GM12878 (cell line): ENCODE measurements at regions not wholly inside any gene's neighbourhood (a gene's known extent, or its start where the extent isn't known, plus 50 kb on each side); places are given as distances from the start of the nearest gene placed in this dataset.

Experiments used
- ATAC-seq: fragments of 200-7000 bp; cut with Tn5 transposase; 3 replicates; pipeline ENCODE4 v1.9.1; 2020; ENCODE audit warnings: mild to moderate bottlenecking, moderate library complexity
- BruUV-seq: library from RNA; stranded (reverse); fragments of 400-500 nt; replicated peaks from 2 replicates; lab custom pipeline; 2021; lab: Mats Ljungman, UMichigan
- CTCF ChIA-PET: fragments of 300-600 bp; sonication (Branson Sonifier 250); formaldehyde crosslinking; extraction: SDS; loops from one replicate; lab custom pipeline; 2021; ENCODE audit warnings: inconsistent platforms; lab: Yijun Ruan, JAX
- POLR2A ChIA-PET: fragments of 350-600 bp; formaldehyde crosslinking; extraction: SDS; loops from one replicate; lab custom pipeline; 2021; ENCODE audit warnings: inconsistent platforms; lab: Charles Lee
- RAD21 ChIA-PET: fragments of 300-600 bp; sonication (Branson Sonifier 250); formaldehyde crosslinking; loops from one replicate; lab custom pipeline; 2023; ENCODE audit warnings: antibody characterized with exemption; ENCODE audit not compliant: unreplicated experiment; lab: Charles Lee
- SMC1A ChIA-PET: fragments of 300-600 bp; sonication (Branson Sonifier 250); formaldehyde crosslinking; loops from one replicate; lab custom pipeline; 2023; ENCODE audit not compliant: unreplicated experiment, uncharacterized antibody; lab: Charles Lee
- DNase-seq: peaks from one replicate; pipeline ENCODE4 v3.0.0-alpha.2; 2011; ENCODE audit warnings: low read depth, low spot score
- FAIRE-seq: peaks from 3 replicates; lab custom pipeline; 2011; peaks lifted over from hg19 to GRCh38; lab: Jason Lieb, UNC
- H2AFZ ChIP-seq: 2 replicates; pipeline ENCODE4 v1.6.0; 2011; ENCODE audit warnings: low read depth, low read length, control low read depth; ENCODE audit not compliant: control insufficient read depth
- H3K27ac ChIP-seq: 2 replicates; pipeline ENCODE4 v1.5.1; 2011; ENCODE audit warnings: control low read depth; ENCODE audit not compliant: control insufficient read depth, insufficient read depth
- H3K27me3 ChIP-seq, 2 experiments: replicated peaks in 1 of 2; 2 replicates each; pipeline versions ENCODE4 v1.6.0 to v1.6.1; 2011; ENCODE audit warnings: low read length in 1 of 2; ENCODE audit not compliant: control insufficient read depth in 2 of 2, insufficient read depth in 2 of 2
- H3K36me3 ChIP-seq, 2 experiments: 2 replicates each; pipeline ENCODE4 v1.5.1; 2011; ENCODE audit warnings: low read length in 1 of 2; ENCODE audit not compliant: control insufficient read depth in 2 of 2, insufficient read depth in 2 of 2
- H3K4me1 ChIP-seq: 2 replicates; pipeline ENCODE4 v1.6.1; 2011; ENCODE audit warnings: mild to moderate bottlenecking, low read length, moderate library complexity, mixed read lengths; ENCODE audit not compliant: control insufficient read depth, insufficient read depth
- H3K4me2 ChIP-seq: 2 replicates; pipeline ENCODE4 v1.6.0; 2011; ENCODE audit warnings: control low read depth; ENCODE audit not compliant: control insufficient read depth, insufficient read depth
- H3K4me3 ChIP-seq: fragments of 200-600 bp; sonication (generic); 2 replicates; pipeline ENCODE4 v1.5.1; 2016
- H3K79me2 ChIP-seq: 2 replicates; pipeline ENCODE4 v1.6.0; 2011; ENCODE audit warnings: low read length; ENCODE audit not compliant: control insufficient read depth, insufficient read depth
- H3K9ac ChIP-seq: 2 replicates; pipeline ENCODE4 v1.8.0; 2011; ENCODE audit warnings: low read length, control low read depth, mixed read lengths; ENCODE audit not compliant: control insufficient read depth, insufficient read depth
- H3K9me3 ChIP-seq: replicated peaks from 3 replicates; pipeline ENCODE4 v1.5.1; 2011; ENCODE audit warnings: mild to moderate bottlenecking, low read length; ENCODE audit not compliant: control insufficient read depth, insufficient read depth
- H4K20me1 ChIP-seq: 2 replicates; pipeline ENCODE4 v1.6.0; 2011; ENCODE audit not compliant: control insufficient read depth, insufficient read depth
- ESRRA ChIP-seq: IDR thresholded peaks from 2 replicates; pipeline ENCODE4 v1.6.1; 2012; ENCODE audit warnings: mild to moderate bottlenecking, low read length, improper control_type of control experiment
- MTA2 ChIP-seq: fragments of 450-650 bp; IDR thresholded peaks from 2 replicates; pipeline ENCODE4 v1.6.1; 2016; ENCODE audit warnings: low read depth, mild to moderate bottlenecking, moderate library complexity
- NFYA ChIP-seq: IDR thresholded peaks from 2 replicates; pipeline ENCODE4 v1.6.1; 2011; ENCODE audit warnings: low read depth, mild to moderate bottlenecking, low read length, improper control_type of control experiment, borderline replicate concordance
- POLR2AphosphoS5 ChIP-seq: IDR thresholded peaks from 2 replicates; pipeline ENCODE4 v1.6.1; 2011; ENCODE audit warnings: mild to moderate bottlenecking, low read length, inconsistent platforms
- POU2F2 ChIP-seq: IDR thresholded peaks from 3 replicates; pipeline ENCODE4 v1.6.1; 2011; ENCODE audit warnings: low read depth, mild to moderate bottlenecking, low read length, borderline replicate concordance
- SIX5 ChIP-seq: IDR thresholded peaks from 2 replicates; pipeline ENCODE4 v1.6.1; 2011; ENCODE audit warnings: mild to moderate bottlenecking, low read depth, low read length, moderate library complexity; ENCODE audit not compliant: severe bottlenecking
- SP1 ChIP-seq: IDR thresholded peaks from one replicate; pipeline ENCODE4 v1.6.1; 2011; ENCODE audit warnings: low read depth, low read length
- SREBF2 ChIP-seq: IDR thresholded peaks from 2 replicates; pipeline ENCODE4 v1.6.1; 2012; ENCODE audit warnings: mild to moderate bottlenecking, low read length
- YBX1 ChIP-seq: fragments of 450-650 bp; IDR thresholded peaks from 2 replicates; pipeline ENCODE4 v1.6.1; 2016; ENCODE audit warnings: antibody characterized with exemption
- WGBS: methylation state at CpG from one replicate; pipeline ENCODE4 v1.1.6; 2016; ENCODE audit warnings: low lambda C conversion rate; ENCODE audit not compliant: insufficient replicate concordance, insufficient coverage; ENCODE audit errors: missing lambda C conversion rate; 5-methylcytosine and 5-hydroxymethylcytosine counted together
- in situ Hi-C: fragments of 300-500 bp; cut with MboI; formaldehyde crosslinking; loops from 9 replicates; pipeline ENCODE4 v1.14.3; 2018; ENCODE audit warnings: mixed read lengths
- intact Hi-C: fragments of 100-400 bp; cut with micrococcal nuclease; formaldehyde crosslinking; loops from one replicate; pipeline ENCODE4 v1.14.2; 2022; ENCODE audit not compliant: unreplicated experiment
- TF ChIP-seq, protein P1 (sequence below): fragments of 450-650 bp; IDR thresholded peaks from 2 replicates; pipeline ENCODE4 v1.6.1; 2017; ENCODE audit warnings: mild to moderate bottlenecking, moderate library complexity
- TF ChIP-seq, protein P2 (sequence below): IDR thresholded peaks from 2 replicates; pipeline ENCODE4 v1.6.1; 2011; ENCODE audit warnings: low read depth, mild to moderate bottlenecking, low read length, moderate library complexity, borderline replicate concordance; ENCODE audit errors: extremely low read depth
- TF ChIP-seq, protein P3 (sequence below): fragments of 450-650 bp; IDR thresholded peaks from 2 replicates; pipeline ENCODE4 v1.6.1; 2017; ENCODE audit warnings: antibody characterized with exemption, mild to moderate bottlenecking, moderate library complexity
- TF ChIP-seq, protein P4 (sequence below): IDR thresholded peaks from 2 replicates; pipeline ENCODE4 v1.6.1; 2011; ENCODE audit warnings: low read depth, low read length, improper control_type of control experiment, borderline replicate concordance

DNA sequence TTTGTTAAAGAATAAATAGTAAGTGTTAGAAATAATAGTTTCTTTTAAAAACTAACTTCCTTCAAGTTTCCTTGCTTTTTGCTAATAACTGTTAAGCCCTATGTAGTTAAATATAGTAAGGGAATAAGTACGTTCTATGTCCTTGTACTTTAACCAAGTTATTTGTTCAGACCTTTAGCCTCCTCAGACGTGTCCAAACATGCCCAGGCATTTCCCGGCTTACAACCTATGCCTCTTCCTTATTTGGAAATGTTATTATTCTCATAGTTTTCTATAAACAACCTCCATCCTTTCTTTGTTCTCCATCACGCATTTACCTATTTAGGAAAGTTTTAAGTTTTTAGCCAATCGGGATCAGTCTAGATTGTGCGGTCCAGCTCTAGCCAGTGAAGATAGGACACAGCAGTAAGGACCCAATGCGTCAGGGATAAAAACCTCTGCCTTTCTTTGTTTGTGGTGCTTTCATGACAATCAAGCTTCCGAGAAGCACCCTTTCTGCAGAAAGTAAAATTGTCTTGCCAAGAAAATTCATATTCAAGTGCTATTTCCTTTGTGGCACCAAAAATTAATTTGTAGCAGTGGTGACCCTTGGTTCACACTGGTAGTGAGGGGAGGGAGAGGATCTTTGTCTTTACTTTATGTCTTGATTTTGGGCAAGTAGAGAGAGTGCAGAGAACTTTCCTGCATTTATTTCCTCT, 851.3 kb upstream of the POM121L12 start:
- Histone ChIP-seq H4K20me1 (no peaks in the 10 kb centered on the region), H3K4me2 (no peak overlapping the region), H3K4me1 (no peaks in the 10 kb centered on the region), H3K36me3 (no peaks in the 10 kb centered on the region), H3K27ac (no peak overlapping the region), H3K27me3 (no peaks in the 10 kb centered on the region), H2AFZ (no peak overlapping the region), H3K4me3 (no peak overlapping the region), H3K9ac (no peak overlapping the region), H3K79me2 (no peaks in the 10 kb centered on the region), H3K9me3 (no peaks in the 10 kb centered on the region; the same call in 2 of the 3 replicates)
- DNase-seq (no peak), ATAC-seq (no peak), FAIRE-seq (no peak)
- no peak for TF ChIP-seq SIX5
- TF ChIP-seq NFYA = no peak
- TF ChIP-seq, protein P1, sequence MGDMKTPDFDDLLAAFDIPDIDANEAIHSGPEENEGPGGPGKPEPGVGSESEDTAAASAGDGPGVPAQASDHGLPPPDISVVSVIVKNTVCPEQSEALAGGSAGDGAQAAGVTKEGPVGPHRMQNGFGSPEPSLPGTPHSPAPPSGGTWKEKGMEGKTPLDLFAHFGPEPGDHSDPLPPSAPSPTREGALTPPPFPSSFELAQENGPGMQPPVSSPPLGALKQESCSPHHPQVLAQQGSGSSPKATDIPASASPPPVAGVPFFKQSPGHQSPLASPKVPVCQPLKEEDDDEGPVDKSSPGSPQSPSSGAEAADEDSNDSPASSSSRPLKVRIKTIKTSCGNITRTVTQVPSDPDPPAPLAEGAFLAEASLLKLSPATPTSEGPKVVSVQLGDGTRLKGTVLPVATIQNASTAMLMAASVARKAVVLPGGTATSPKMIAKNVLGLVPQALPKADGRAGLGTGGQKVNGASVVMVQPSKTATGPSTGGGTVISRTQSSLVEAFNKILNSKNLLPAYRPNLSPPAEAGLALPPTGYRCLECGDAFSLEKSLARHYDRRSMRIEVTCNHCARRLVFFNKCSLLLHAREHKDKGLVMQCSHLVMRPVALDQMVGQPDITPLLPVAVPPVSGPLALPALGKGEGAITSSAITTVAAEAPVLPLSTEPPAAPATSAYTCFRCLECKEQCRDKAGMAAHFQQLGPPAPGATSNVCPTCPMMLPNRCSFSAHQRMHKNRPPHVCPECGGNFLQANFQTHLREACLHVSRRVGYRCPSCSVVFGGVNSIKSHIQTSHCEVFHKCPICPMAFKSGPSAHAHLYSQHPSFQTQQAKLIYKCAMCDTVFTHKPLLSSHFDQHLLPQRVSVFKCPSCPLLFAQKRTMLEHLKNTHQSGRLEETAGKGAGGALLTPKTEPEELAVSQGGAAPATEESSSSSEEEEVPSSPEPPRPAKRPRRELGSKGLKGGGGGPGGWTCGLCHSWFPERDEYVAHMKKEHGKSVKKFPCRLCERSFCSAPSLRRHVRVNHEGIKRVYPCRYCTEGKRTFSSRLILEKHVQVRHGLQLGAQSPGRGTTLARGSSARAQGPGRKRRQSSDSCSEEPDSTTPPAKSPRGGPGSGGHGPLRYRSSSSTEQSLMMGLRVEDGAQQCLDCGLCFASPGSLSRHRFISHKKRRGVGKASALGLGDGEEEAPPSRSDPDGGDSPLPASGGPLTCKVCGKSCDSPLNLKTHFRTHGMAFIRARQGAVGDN = no peak
- no peak for TF ChIP-seq POU2F2
- no peak for TF ChIP-seq MTA2
- TF ChIP-seq, protein P2, sequence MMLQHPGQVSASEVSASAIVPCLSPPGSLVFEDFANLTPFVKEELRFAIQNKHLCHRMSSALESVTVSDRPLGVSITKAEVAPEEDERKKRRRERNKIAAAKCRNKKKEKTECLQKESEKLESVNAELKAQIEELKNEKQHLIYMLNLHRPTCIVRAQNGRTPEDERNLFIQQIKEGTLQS = no peak
- TF ChIP-seq, protein P3, sequence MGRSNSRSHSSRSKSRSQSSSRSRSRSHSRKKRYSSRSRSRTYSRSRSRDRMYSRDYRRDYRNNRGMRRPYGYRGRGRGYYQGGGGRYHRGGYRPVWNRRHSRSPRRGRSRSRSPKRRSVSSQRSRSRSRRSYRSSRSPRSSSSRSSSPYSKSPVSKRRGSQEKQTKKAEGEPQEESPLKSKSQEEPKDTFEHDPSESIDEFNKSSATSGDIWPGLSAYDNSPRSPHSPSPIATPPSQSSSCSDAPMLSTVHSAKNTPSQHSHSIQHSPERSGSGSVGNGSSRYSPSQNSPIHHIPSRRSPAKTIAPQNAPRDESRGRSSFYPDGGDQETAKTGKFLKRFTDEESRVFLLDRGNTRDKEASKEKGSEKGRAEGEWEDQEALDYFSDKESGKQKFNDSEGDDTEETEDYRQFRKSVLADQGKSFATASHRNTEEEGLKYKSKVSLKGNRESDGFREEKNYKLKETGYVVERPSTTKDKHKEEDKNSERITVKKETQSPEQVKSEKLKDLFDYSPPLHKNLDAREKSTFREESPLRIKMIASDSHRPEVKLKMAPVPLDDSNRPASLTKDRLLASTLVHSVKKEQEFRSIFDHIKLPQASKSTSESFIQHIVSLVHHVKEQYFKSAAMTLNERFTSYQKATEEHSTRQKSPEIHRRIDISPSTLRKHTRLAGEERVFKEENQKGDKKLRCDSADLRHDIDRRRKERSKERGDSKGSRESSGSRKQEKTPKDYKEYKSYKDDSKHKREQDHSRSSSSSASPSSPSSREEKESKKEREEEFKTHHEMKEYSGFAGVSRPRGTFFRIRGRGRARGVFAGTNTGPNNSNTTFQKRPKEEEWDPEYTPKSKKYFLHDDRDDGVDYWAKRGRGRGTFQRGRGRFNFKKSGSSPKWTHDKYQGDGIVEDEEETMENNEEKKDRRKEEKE = no peak
- TF ChIP-seq SREBF2 = no peak
- TF ChIP-seq, protein P4, sequence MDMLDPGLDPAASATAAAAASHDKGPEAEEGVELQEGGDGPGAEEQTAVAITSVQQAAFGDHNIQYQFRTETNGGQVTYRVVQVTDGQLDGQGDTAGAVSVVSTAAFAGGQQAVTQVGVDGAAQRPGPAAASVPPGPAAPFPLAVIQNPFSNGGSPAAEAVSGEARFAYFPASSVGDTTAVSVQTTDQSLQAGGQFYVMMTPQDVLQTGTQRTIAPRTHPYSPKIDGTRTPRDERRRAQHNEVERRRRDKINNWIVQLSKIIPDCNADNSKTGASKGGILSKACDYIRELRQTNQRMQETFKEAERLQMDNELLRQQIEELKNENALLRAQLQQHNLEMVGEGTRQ = no peak
- no peak for TF ChIP-seq ESRRA
- no peak for TF ChIP-seq YBX1
- TF ChIP-seq SP1 = no peak
- TF ChIP-seq POLR2AphosphoS5 = no peak
- no TSS peak for BruUV-seq
- in situ Hi-C loops = no loop called here
- CTCF ChIA-PET = interaction anchor here (0.7 kb wide), 1 partner anchor 755 kb away, joined by 3 read pairs; no protein-coding TSS in a partner anchor
- RAD21 ChIA-PET = no interaction called here
- WGBS = 51% methylated on average over 8 of the region's 8 CpGs
- intact Hi-C loops = no loop called here
- SMC1A ChIA-PET = no interaction called here
- POLR2A ChIA-PET = no interaction called here
